ENCODE measurements at regions not wholly inside any gene's neighbourhood (a gene's known extent, or its start where the extent isn't known, plus 50 kb on each side); places are given as distances from the start of the nearest gene placed in this dataset.

DNA sequence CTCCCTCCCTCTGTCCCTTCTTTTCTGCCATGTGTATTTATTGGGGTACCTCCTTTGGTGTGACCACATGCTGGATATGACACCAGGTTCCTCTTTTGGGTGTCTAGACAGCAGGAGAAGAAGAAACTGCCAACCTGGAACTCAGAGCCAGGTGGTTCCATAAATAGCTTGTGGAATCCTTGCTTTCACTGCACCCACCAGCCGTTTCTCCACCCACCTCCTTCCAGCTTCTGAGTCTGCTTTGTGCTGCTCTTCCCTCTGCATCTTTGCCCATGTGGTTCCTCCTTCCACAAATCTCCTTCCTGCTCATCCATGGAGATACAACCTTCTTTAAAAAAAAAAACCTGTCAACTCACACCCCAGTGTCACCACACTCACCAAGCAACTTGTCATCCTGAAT, 80.2 kb upstream of the SKOR2 start:
- DNase-seq (ENCODE audit: low spot score) = no peak
- Histone ChIP-seq H3K27me3 (replicated peaks; ENCODE audit: insufficient read depth) (no peaks in the 10 kb centered on the region), H3K9me3 (no peaks in the 10 kb centered on the region), H3K36me3 (no peaks in the 10 kb centered on the region), H3K4me1 (ENCODE audit: control insufficient read depth in 1 of 2, low read depth in 2 of 2) (no peaks in the 10 kb centered on the region), H3K27ac (no peak overlapping the region), H3K4me3 (no peak overlapping the region)
- ATAC-seq (ENCODE audit: insufficient number of reproducible peaks, low FRiP score, low read depth) = no peak
- TF ChIP-seq, protein P1, sequence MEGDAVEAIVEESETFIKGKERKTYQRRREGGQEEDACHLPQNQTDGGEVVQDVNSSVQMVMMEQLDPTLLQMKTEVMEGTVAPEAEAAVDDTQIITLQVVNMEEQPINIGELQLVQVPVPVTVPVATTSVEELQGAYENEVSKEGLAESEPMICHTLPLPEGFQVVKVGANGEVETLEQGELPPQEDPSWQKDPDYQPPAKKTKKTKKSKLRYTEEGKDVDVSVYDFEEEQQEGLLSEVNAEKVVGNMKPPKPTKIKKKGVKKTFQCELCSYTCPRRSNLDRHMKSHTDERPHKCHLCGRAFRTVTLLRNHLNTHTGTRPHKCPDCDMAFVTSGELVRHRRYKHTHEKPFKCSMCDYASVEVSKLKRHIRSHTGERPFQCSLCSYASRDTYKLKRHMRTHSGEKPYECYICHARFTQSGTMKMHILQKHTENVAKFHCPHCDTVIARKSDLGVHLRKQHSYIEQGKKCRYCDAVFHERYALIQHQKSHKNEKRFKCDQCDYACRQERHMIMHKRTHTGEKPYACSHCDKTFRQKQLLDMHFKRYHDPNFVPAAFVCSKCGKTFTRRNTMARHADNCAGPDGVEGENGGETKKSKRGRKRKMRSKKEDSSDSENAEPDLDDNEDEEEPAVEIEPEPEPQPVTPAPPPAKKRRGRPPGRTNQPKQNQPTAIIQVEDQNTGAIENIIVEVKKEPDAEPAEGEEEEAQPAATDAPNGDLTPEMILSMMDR (IDR thresholded peaks at IDR 0.05) = no peak

DNA sequence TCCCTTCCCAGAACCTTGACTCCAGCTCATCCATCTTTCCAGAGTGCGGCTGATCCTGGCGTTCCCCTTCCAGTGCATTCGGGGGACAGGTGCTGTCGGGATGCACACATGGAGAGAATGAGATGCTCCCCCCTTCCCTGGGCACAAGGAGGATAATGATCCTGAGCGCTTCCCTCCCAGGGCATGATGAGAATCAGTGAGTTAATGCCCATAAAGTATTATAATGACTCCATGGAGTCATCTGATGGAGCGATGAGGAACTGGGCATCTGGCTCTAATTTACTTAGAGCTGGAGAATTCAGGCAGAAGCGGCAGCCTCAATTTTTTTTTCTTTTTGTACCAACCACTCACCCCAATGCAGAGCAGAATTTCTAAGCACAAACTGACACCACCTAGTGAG, 79.6 kb upstream of the SKOR2 start:
- Histone ChIP-seq H3K4me1 (ENCODE audit: control insufficient read depth in 1 of 2, low read depth in 2 of 2) (no peaks in the 10 kb centered on the region), H3K4me3 (no peak overlapping the region), H3K36me3 (no peaks in the 10 kb centered on the region), H3K27me3 (replicated peaks; ENCODE audit: insufficient read depth) (no peaks in the 10 kb centered on the region), H3K27ac (no peak overlapping the region), H3K9me3 (no peaks in the 10 kb centered on the region)
- no peak for DNase-seq (ENCODE audit: low spot score)
- TF ChIP-seq, protein P1 (IDR thresholded peaks at IDR 0.05) = no peak
- ATAC-seq (ENCODE audit: insufficient number of reproducible peaks, low FRiP score, low read depth) = no peak

DNA sequence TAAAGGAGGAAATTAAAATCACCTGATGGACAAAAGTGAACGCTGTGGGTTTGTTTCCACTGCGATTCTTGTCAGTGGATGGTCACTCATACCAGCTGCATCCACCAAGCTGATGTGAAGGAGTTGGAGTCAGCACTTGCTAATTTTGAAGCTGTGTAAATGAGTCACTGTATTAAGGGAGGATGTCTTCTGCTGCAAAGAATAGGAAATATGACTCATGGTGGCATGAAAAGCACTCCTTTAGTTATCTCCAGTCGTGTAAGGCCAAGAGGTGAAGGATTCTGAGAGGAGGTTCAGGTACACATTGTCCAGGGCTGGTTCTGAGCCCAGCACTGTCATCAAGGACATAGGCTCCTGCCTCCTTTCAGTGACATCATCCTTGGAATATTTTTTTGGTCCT, 71.7 kb upstream of the SKOR2 start:
- Histone ChIP-seq H3K9me3 (no peaks in the 10 kb centered on the region), H3K4me1 (ENCODE audit: control insufficient read depth in 1 of 2, low read depth in 2 of 2) (no peaks in the 10 kb centered on the region), H3K36me3 (no peaks in the 10 kb centered on the region), H3K4me3 (no peak overlapping the region), H3K27me3 (replicated peaks; ENCODE audit: insufficient read depth) (no peaks in the 10 kb centered on the region), H3K27ac (no peak overlapping the region)
- ATAC-seq (ENCODE audit: insufficient number of reproducible peaks, low FRiP score, low read depth) = no peak
- TF ChIP-seq, protein P1 (IDR thresholded peaks at IDR 0.05) = no peak
- no peak for DNase-seq (ENCODE audit: low spot score)

DNA sequence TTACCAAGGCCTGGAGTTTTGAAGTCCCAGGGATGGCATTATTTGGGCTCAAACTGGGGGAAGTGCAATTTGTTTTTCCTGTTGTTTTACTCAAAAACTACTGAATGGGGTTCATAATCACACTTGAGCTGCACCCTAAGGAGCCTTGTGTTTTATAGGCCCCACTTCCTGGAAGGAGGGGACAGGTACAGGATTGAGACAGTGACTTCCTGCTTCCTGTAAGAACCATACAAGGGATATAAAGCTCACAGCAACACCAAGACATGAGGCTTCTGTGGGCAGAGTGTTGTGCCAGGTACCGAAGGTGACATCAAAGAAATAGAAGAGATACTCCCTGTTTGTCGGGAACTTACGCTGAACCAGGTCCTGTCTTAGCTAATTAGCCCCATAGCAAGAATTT, 70.4 kb upstream of the SKOR2 start:
- Histone ChIP-seq H3K4me3 (no peak overlapping the region), H3K9me3 (no peaks in the 10 kb centered on the region), H3K4me1 (ENCODE audit: control insufficient read depth in 1 of 2, low read depth in 2 of 2) (no peaks in the 10 kb centered on the region), H3K36me3 (no peaks in the 10 kb centered on the region), H3K27ac (no peak overlapping the region), H3K27me3 (replicated peaks; ENCODE audit: insufficient read depth) (no peaks in the 10 kb centered on the region)
- DNase-seq (ENCODE audit: low spot score) = no peak
- TF ChIP-seq, protein P1 (IDR thresholded peaks at IDR 0.05) = no peak
- ATAC-seq (ENCODE audit: insufficient number of reproducible peaks, low FRiP score, low read depth) = no peak

DNA sequence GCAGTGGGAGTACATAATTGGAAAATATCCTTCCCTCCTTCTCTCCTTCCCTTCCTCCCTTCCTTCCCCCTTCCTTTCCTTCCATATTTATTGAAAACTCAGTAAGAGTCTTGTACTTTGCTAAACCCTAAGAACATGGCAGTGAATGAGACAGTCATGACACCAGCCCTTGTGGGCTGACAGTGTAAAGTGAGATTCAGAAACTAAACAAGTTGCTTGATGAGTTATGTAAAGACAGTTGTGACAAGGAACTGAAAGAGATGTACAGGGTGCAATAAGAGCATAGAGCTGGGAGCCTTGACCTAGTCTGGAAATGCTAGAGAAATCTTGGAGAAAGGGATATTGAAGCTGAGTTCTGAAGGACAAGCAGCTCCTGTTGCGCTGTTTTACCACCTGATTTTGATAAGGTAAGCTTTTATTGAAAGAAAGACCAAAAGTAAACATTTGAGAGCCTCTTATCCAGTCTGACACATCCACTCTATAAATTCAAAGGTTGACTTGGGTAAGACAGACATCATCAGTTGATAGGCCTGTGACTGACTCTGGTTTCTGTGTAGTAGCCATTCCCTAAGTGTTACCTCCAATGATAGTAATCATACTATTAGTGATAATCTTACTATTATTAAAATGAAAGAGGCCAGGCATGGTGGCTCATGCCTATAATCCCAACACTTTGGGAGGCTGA, 66.5 kb upstream of the SKOR2 start:
- DNase-seq (ENCODE audit: low spot score) (no peak), ATAC-seq (ENCODE audit: insufficient number of reproducible peaks, low FRiP score, low read depth) (no peak)
- Histone ChIP-seq H3K27me3 (replicated peaks; ENCODE audit: insufficient read depth) (no peaks in the 10 kb centered on the region), H3K9me3 (no peaks in the 10 kb centered on the region), H3K27ac (no peak overlapping the region), H3K4me3 (no peak overlapping the region), H3K4me1 (ENCODE audit: control insufficient read depth in 1 of 2, low read depth in 2 of 2) (no peaks in the 10 kb centered on the region), H3K36me3 (no peaks in the 10 kb centered on the region)
- TF ChIP-seq, protein P1 (IDR thresholded peaks at IDR 0.05) = no peak

Data from thoracic aorta (tissue), 2 donors.